ENCODE measurements at regions not wholly inside any gene's neighbourhood (a gene's known extent, or its start where the extent isn't known, plus 50 kb on each side); places are given as distances from the start of the nearest gene placed in this dataset.

- no peak for TF ChIP-seq CTCF (IDR thresholded peaks at IDR 0.05)
- Histone ChIP-seq H3K27ac (no peak overlapping the region), H3K4me1 (no peaks in the 10 kb centered on the region), H3K4me3 (no peak overlapping the region), H3K27me3 (no peaks in the 10 kb centered on the region), H3K9me3 (no peaks in the 10 kb centered on the region), H3K36me3 (no peaks in the 10 kb centered on the region)
- intact Hi-C loops (cut with DNase I; ENCODE audit: low total_unique reads) = no loop called here
- no peak for DNase-seq
Measured at GRCh38 chr7:133150760-133151159, 68.9 kb upstream of the CHCHD3 start.

- no peak overlapping the region for H3K27ac ChIP-seq
- no peaks in the 10 kb centered on the region for H3K9me3 ChIP-seq
- no peaks in the 10 kb centered on the region for H3K36me3 ChIP-seq
- no peaks in the 10 kb centered on the region for H3K27me3 ChIP-seq
- intact Hi-C loops (cut with DNase I; ENCODE audit: low total_unique reads) = no loop called here
- DNase-seq = no peak
- no peak overlapping the region for H3K4me3 ChIP-seq
- H3K4me1 ChIP-seq = no peaks in the 10 kb centered on the region
- TF ChIP-seq CTCF (IDR thresholded peaks at IDR 0.05) = no peak
Measured at GRCh38 chr7:133152875-133153274, 71.0 kb upstream of the CHCHD3 start.

GRCh38 chr7:133155146-133155545, 73.3 kb upstream of the CHCHD3 start:
- intact Hi-C loops (cut with DNase I; ENCODE audit: low total_unique reads) = no loop called here
- TF ChIP-seq CTCF (IDR thresholded peaks at IDR 0.05) = no peak
- Histone ChIP-seq H3K4me1 (no peaks in the 10 kb centered on the region), H3K27ac (no peak overlapping the region), H3K9me3 (no peaks in the 10 kb centered on the region), H3K27me3 (no peaks in the 10 kb centered on the region), H3K4me3 (no peak overlapping the region), H3K36me3 (no peaks in the 10 kb centered on the region)
- DNase-seq = no peak

- H3K4me1 ChIP-seq = no peaks in the 10 kb centered on the region
- TF ChIP-seq CTCF (IDR thresholded peaks at IDR 0.05) = no peak
- no peak overlapping the region for H3K4me3 ChIP-seq
- no peak for DNase-seq
- no peaks in the 10 kb centered on the region for H3K27me3 ChIP-seq
- no peaks in the 10 kb centered on the region for H3K36me3 ChIP-seq
- no peaks in the 10 kb centered on the region for H3K9me3 ChIP-seq
- H3K27ac ChIP-seq = no peak overlapping the region
- intact Hi-C loops (cut with DNase I; ENCODE audit: low total_unique reads) = no loop called here
Measured at GRCh38 chr7:133155642-133156041, 73.8 kb upstream of the CHCHD3 start.

- Histone ChIP-seq H3K4me3 (no peak overlapping the region), H3K36me3 (no peaks in the 10 kb centered on the region), H3K27ac (no peak overlapping the region), H3K4me1 (no peaks in the 10 kb centered on the region), H3K27me3 (no peaks in the 10 kb centered on the region), H3K9me3 (no peaks in the 10 kb centered on the region)
- no peak for TF ChIP-seq CTCF (IDR thresholded peaks at IDR 0.05)
- intact Hi-C loops (cut with DNase I; ENCODE audit: low total_unique reads) = no loop called here
- no peak for DNase-seq
Measured at GRCh38 chr7:133157045-133157444, 75.2 kb upstream of the CHCHD3 start.

- no peak for DNase-seq
- H3K27me3 ChIP-seq = no peaks in the 10 kb centered on the region
- H3K4me1 ChIP-seq = no peaks in the 10 kb centered on the region
- H3K36me3 ChIP-seq = no peaks in the 10 kb centered on the region
- H3K4me3 ChIP-seq = no peak overlapping the region
- no peak for TF ChIP-seq CTCF (IDR thresholded peaks at IDR 0.05)
- H3K27ac ChIP-seq = no peak overlapping the region
- no peaks in the 10 kb centered on the region for H3K9me3 ChIP-seq
- intact Hi-C loops (cut with DNase I; ENCODE audit: low total_unique reads) = no loop called here
Measured at GRCh38 chr7:133164498-133164897, 82.6 kb upstream of the CHCHD3 start.
